ENCODE measurements at regions not wholly inside any gene's neighbourhood (a gene's known extent, or its start where the extent isn't known, plus 50 kb on each side); places are given as distances from the start of the nearest gene placed in this dataset.
"Not testable (repeated sequence)": the region's sequence is repeated elsewhere in the genome, so short reads cannot be mapped to it uniquely, and the experiment has no call there.

DNA sequence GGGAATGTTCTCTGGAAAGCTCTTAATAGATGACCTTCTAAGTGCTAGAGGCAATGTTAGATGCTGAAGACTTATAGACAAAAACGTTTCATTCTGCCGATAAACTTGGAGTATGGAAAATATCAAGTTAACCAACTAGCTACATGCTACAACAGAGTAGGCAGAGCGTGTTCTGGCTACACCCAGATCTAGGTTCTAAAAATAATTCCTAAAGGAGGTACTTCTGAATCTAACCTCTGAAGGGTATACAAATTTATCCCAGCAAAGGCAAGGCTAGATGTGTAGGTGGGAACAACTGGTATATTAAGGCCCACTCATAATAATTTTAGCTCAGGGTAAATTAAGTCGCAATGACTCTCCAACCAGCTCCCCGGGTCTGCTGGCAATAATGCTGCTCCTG is 173.1 kb upstream of the NBPF9 start:
- TF ChIP-seq, protein P1, sequence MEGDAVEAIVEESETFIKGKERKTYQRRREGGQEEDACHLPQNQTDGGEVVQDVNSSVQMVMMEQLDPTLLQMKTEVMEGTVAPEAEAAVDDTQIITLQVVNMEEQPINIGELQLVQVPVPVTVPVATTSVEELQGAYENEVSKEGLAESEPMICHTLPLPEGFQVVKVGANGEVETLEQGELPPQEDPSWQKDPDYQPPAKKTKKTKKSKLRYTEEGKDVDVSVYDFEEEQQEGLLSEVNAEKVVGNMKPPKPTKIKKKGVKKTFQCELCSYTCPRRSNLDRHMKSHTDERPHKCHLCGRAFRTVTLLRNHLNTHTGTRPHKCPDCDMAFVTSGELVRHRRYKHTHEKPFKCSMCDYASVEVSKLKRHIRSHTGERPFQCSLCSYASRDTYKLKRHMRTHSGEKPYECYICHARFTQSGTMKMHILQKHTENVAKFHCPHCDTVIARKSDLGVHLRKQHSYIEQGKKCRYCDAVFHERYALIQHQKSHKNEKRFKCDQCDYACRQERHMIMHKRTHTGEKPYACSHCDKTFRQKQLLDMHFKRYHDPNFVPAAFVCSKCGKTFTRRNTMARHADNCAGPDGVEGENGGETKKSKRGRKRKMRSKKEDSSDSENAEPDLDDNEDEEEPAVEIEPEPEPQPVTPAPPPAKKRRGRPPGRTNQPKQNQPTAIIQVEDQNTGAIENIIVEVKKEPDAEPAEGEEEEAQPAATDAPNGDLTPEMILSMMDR (conservative IDR thresholded peaks at IDR 0.05; ENCODE audit: low read length) = not testable (repeated sequence)
- not testable (repeated sequence) for TF ChIP-seq EZH2phosphoT487 (IDR thresholded peaks at IDR 0.05; ENCODE audit: borderline replicate concordance, low read depth, low read length)
